ENCODE measurements at regions not wholly inside any gene's neighbourhood (a gene's known extent, or its start where the extent isn't known, plus 50 kb on each side); places are given as distances from the start of the nearest gene placed in this dataset.

- peak; percentile 53 to 89 for DNase-seq
Measured at GRCh38 chr14:96729889-96730288, 67.3 kb upstream of the VRK1 start.

DNA sequence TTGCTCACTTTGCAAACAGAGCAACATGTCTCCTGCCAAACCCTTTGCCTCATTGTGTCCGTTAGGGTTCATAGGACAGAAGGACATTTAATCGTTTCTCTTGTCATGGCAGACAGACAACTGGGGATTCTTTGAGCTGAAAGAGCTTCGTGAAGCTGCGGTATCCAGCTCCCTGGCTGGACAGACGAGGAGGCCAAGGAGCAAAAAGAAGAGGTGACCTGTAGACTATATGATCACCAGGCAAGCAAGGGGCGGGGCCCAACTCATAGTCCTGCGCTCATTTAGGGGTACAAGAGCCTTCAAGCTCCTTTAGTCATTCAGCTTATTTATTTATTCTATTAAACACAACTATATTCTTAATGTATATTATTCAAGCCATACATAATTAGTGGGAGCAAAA lies 66.8 kb upstream of the VRK1 start:
- no peak for DNase-seq

GRCh38 chr14:96734076-96734622 lies 63.0 kb upstream of the VRK1 start:
- peak in 1 of 2 experiments; percentile 38 for DNase-seq

DNA sequence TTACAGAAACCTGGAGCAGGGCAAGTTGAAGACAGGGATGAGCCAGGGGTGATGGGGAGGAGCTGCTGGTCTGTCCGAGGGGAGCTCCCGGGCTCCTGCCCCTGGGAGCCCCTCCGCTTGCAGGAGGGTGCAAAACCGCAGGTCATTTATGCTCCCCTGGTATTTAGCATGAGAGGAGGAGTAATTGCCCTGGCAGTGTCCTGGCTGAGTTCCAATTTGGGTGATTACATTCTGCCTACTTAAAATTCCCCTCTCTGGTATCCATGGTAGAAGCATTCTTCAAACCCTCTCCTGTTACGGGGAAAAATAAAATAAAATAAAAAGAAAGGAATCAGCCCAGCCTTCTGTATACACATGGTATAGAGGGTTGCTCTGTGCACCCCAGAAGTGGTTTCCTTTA lies 61.7 kb upstream of the VRK1 start:
- DNase-seq: peak; percentile 76 to 90

GRCh38 chr14:96736439-96736838 lies 60.7 kb upstream of the VRK1 start:
- DNase-seq: no peak

DNA sequence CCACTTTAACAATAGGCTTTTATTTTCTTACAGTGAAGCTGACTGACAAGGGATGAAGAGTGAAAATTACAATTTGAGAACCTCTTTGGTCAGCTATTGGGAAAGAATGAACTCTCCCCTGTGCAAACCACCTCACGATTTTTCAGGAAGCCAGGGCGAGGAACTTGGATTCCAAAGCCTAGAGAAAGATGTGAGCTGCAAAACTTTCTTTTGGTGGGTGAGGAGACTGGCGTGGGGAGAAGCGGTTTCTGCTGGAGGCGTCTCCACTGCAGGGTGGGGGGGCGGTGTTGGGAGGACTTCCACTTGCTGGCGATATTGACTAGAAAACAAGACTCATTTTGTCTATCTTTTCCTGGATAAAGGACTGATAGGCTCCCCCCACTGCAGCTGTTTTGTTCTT lies 59.3 kb upstream of the VRK1 start:
- no peak for DNase-seq

- DNase-seq: no peak
Measured at GRCh38 chr14:96739200-96739910, 57.8 kb upstream of the VRK1 start.

DNA sequence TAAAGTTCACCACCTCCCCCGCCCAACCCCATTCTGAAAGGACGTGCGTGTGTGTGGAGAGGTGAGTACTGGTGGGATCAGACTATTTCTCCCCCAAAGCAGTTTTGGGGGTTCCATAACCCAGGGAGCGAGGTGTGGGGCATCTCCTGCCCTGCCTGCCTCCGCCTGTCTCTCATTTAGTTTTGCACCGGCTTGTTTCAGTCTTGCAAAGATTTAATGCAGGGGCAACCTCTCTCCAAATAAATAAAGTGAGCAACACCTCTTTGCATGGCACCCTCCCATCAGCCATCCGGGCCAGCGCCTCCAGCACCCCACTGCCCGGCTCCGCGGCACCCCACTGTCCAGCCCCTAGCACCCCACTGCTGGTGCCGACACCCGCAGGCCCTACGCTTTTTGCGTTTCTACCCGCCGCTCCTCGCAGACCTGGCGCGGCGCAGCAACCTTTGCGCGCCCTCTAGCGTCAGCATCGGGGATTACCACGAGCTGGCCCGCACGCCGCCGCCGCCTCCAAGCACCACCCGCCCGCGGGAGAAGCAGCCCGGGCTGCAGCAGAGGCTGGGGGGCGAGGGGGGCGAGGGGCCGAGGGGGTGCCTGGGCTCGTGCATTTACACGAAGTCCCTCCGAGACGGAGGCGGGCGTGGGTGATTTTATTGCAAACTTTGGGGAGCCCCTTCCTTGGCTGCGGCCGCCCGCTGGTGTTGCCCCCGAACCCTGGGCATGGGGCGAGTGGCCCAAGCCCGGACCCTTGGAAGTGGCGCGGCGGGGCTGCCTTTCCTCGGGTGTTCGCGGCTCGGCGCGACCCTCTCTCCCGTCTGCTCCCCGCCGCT lies 55.8 kb upstream of the VRK1 start:
- peak in 1 of 2 experiments; percentile 60 for DNase-seq

GRCh38 chr14:96744262-96744661 lies 52.9 kb upstream of the VRK1 start:
- DNase-seq: no peak

DNA sequence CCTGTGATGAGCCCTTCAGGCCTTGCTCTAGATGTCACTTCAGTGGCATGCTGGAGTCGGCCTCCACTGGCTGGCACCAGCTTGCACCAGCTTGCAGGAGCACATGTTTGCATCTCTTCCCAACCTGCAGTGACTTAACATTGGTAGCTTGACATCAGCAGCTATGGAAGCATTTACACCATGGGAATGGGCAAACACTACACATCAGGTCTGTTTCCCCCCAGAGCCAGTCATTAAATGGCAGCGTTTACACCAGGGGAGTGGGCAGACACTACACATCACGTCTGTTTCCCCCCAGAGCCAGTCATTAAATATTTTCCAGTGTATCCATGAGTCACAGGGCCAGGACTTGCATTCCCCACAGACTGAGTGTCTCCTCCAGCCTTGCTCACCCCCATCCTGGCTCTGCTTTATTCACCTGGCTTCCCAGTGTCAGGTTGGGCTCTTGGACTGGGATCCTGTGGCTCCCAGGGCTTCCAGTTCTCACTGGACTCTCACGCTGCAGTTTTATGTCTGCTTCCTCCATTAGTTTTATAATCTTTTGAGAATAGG lies 51.6 kb upstream of the VRK1 start:
- no peak for DNase-seq

GRCh38 chr14:96746101-96746500 lies 51.1 kb upstream of the VRK1 start:
- no peak for DNase-seq

DNA sequence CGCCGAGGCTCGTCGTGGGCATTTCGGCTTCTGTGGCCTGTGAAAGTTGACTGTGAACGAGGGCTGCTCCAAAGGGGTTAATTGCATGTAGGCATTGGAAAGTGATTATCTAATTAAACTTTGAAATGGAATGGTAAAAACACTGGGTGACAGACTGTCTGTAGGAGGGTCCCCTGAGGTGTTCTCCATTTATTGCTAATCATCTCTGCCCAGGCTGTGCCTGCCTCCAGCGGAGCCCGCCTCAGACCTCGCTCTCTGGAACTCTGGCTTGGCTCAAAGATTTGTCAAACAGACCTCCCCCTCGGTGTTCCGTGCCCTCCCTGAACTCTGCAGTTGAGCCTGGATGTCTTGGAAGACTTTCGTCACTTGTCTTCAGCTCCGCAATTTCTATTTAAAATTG lies 50.2 kb upstream of the VRK1 start:
- DNase-seq: no peak

Measured in NCI-H524 (cell line).